GM12878 (cell line): ENCODE measurements at regions not wholly inside any gene's neighbourhood (a gene's known extent, or its start where the extent isn't known, plus 50 kb on each side); places are given as distances from the start of the nearest gene placed in this dataset.
"Not testable (repeated sequence)": the region's sequence is repeated elsewhere in the genome, so short reads cannot be mapped to it uniquely, and the experiment has no call there.

Experiments
- ATAC-seq: fragments of 200-7000 bp; cut with Tn5 transposase; 3 replicates; pipeline ENCODE4 v1.9.1; 2020; ENCODE audit warnings: mild to moderate bottlenecking, moderate library complexity
- BruUV-seq: library from RNA; stranded (reverse); fragments of 400-500 nt; replicated peaks from 2 replicates; lab custom pipeline; 2021; lab: Mats Ljungman, UMichigan
- CTCF ChIA-PET: fragments of 300-600 bp; sonication (Branson Sonifier 250); formaldehyde crosslinking; extraction: SDS; loops from one replicate; lab custom pipeline; 2021; ENCODE audit warnings: inconsistent platforms; lab: Yijun Ruan, JAX
- POLR2A ChIA-PET: fragments of 350-600 bp; formaldehyde crosslinking; extraction: SDS; loops from one replicate; lab custom pipeline; 2021; ENCODE audit warnings: inconsistent platforms; lab: Charles Lee
- RAD21 ChIA-PET: fragments of 300-600 bp; sonication (Branson Sonifier 250); formaldehyde crosslinking; loops from one replicate; lab custom pipeline; 2023; ENCODE audit warnings: antibody characterized with exemption; ENCODE audit not compliant: unreplicated experiment; lab: Charles Lee
- SMC1A ChIA-PET: fragments of 300-600 bp; sonication (Branson Sonifier 250); formaldehyde crosslinking; loops from one replicate; lab custom pipeline; 2023; ENCODE audit not compliant: unreplicated experiment, uncharacterized antibody; lab: Charles Lee
- DNase-seq: peaks from one replicate; pipeline ENCODE4 v3.0.0-alpha.2; 2011; ENCODE audit warnings: low read depth, low spot score
- FAIRE-seq: peaks from 3 replicates; lab custom pipeline; 2011; peaks lifted over from hg19 to GRCh38; lab: Jason Lieb, UNC
- H2AFZ ChIP-seq: 2 replicates; pipeline ENCODE4 v1.6.0; 2011; ENCODE audit warnings: low read depth, low read length, control low read depth; ENCODE audit not compliant: control insufficient read depth
- H3K27ac ChIP-seq: 2 replicates; pipeline ENCODE4 v1.5.1; 2011; ENCODE audit warnings: control low read depth; ENCODE audit not compliant: control insufficient read depth, insufficient read depth
- H3K27me3 ChIP-seq, 2 experiments: replicated peaks in 1 of 2; 2 replicates each; pipeline versions ENCODE4 v1.6.0 to v1.6.1; 2011; ENCODE audit warnings: low read length in 1 of 2; ENCODE audit not compliant: control insufficient read depth in 2 of 2, insufficient read depth in 2 of 2
- H3K36me3 ChIP-seq, 2 experiments: 2 replicates each; pipeline ENCODE4 v1.5.1; 2011; ENCODE audit warnings: low read length in 1 of 2; ENCODE audit not compliant: control insufficient read depth in 2 of 2, insufficient read depth in 2 of 2
- H3K4me1 ChIP-seq: 2 replicates; pipeline ENCODE4 v1.6.1; 2011; ENCODE audit warnings: mild to moderate bottlenecking, low read length, moderate library complexity, mixed read lengths; ENCODE audit not compliant: control insufficient read depth, insufficient read depth
- H3K4me2 ChIP-seq: 2 replicates; pipeline ENCODE4 v1.6.0; 2011; ENCODE audit warnings: control low read depth; ENCODE audit not compliant: control insufficient read depth, insufficient read depth
- H3K4me3 ChIP-seq: fragments of 200-600 bp; sonication (generic); 2 replicates; pipeline ENCODE4 v1.5.1; 2016
- H3K79me2 ChIP-seq: 2 replicates; pipeline ENCODE4 v1.6.0; 2011; ENCODE audit warnings: low read length; ENCODE audit not compliant: control insufficient read depth, insufficient read depth
- H3K9ac ChIP-seq: 2 replicates; pipeline ENCODE4 v1.8.0; 2011; ENCODE audit warnings: low read length, control low read depth, mixed read lengths; ENCODE audit not compliant: control insufficient read depth, insufficient read depth
- H3K9me3 ChIP-seq: replicated peaks from 3 replicates; pipeline ENCODE4 v1.5.1; 2011; ENCODE audit warnings: mild to moderate bottlenecking, low read length; ENCODE audit not compliant: control insufficient read depth, insufficient read depth
- H4K20me1 ChIP-seq: 2 replicates; pipeline ENCODE4 v1.6.0; 2011; ENCODE audit not compliant: control insufficient read depth, insufficient read depth
- BCL11A ChIP-seq: IDR thresholded peaks from 2 replicates; pipeline ENCODE4 v1.6.1; 2011; ENCODE audit warnings: low read depth, low read length
- CREM ChIP-seq: IDR thresholded peaks from 2 replicates; pipeline ENCODE4 v1.6.1; 2014; ENCODE audit warnings: antibody characterized with exemption, low read depth
- IRF3 ChIP-seq: fragments of 450-650 bp; IDR thresholded peaks from 2 replicates; pipeline ENCODE4 v1.6.1; 2014; ENCODE audit warnings: mild to moderate bottlenecking
- KDM1A ChIP-seq: fragments of 200-600 bp; sonication (generic); IDR thresholded peaks from 2 replicates; pipeline ENCODE4 v1.6.1; 2016; ENCODE audit warnings: borderline replicate concordance
- MTA2 ChIP-seq: fragments of 450-650 bp; IDR thresholded peaks from 2 replicates; pipeline ENCODE4 v1.6.1; 2016; ENCODE audit warnings: low read depth, mild to moderate bottlenecking, moderate library complexity
- NBN ChIP-seq: fragments of 450-650 bp; IDR thresholded peaks from 2 replicates; pipeline ENCODE4 v1.6.1; 2016
- RAD21 ChIP-seq: IDR thresholded peaks from 2 replicates; pipeline ENCODE4 v1.6.1; 2011; ENCODE audit warnings: mild to moderate bottlenecking, low read depth, low read length, moderate library complexity; ENCODE audit not compliant: insufficient read depth
- RUNX3 ChIP-seq: IDR thresholded peaks from 2 replicates; pipeline ENCODE4 v1.6.1; 2012; ENCODE audit warnings: low read length, inconsistent platforms
- SMC3 ChIP-seq: IDR thresholded peaks from 2 replicates; pipeline ENCODE4 v1.6.1; 2011; ENCODE audit warnings: low read length, improper control_type of control experiment, borderline replicate concordance
- WGBS: methylation state at CpG from one replicate; pipeline ENCODE4 v1.1.6; 2016; ENCODE audit warnings: low lambda C conversion rate; ENCODE audit not compliant: insufficient replicate concordance, insufficient coverage; ENCODE audit errors: missing lambda C conversion rate; 5-methylcytosine and 5-hydroxymethylcytosine counted together
- in situ Hi-C: fragments of 300-500 bp; cut with MboI; formaldehyde crosslinking; loops from 9 replicates; pipeline ENCODE4 v1.14.3; 2018; ENCODE audit warnings: mixed read lengths
- intact Hi-C: fragments of 100-400 bp; cut with micrococcal nuclease; formaldehyde crosslinking; loops from one replicate; pipeline ENCODE4 v1.14.2; 2022; ENCODE audit not compliant: unreplicated experiment
- TF ChIP-seq, protein P1 (sequence below), 3 experiments: IDR thresholded peaks in 2 of 3; conservative IDR thresholded peaks in 1 of 3; 2 replicates each; pipeline ENCODE4 v1.5.1; 2011; ENCODE audit warnings: low read depth in 3 of 3, low read length in 3 of 3, mild to moderate bottlenecking in 3 of 3, control low read depth in 2 of 3, moderate library complexity in 2 of 3, inconsistent platforms in 1 of 3, mixed read lengths in 1 of 3; ENCODE audit not compliant: control insufficient read depth in 2 of 3, insufficient read depth in 1 of 3; ENCODE audit errors: extremely low read depth in 1 of 3

DNA sequence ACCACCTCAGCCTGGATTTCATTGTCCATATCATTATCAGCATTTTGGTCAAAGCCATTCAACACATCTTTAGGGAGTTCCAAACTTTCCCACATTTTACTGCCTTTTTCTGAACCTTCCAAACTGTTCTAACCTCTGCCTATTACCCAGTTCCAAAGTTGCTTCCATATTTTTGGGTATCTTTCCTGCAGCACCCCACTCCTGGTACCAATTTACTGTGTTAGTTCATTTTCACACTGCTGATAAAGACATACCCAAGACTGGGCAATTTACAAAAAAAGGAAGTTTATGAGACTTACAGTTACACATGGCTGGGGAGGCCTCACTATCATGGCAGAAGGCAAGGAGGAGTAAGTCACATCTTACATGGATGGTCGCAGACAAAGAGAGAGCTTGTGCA lies 63.6 kb upstream of the CEP162 start:
- POLR2A ChIA-PET, H3K79me2 ChIP-seq, H3K27me3 ChIP-seq, H3K4me3 ChIP-seq, H3K27ac ChIP-seq, H4K20me1 ChIP-seq, intact Hi-C loops, H3K9ac ChIP-seq, in situ Hi-C loops, FAIRE-seq, CTCF ChIA-PET, DNase-seq, H3K4me1 ChIP-seq, H3K36me3 ChIP-seq, RAD21 ChIA-PET, BruUV-seq, H3K9me3 ChIP-seq, ATAC-seq, H3K4me2 ChIP-seq, H2AFZ ChIP-seq: not testable (repeated sequence)
- SMC1A ChIA-PET = interaction anchor here (1.0 kb wide), 1 partner anchor 11 kb away, joined by 3 read pairs; no protein-coding TSS in a partner anchor
- WGBS = 0% methylated on average over 1 of the region's 1 CpG

DNA sequence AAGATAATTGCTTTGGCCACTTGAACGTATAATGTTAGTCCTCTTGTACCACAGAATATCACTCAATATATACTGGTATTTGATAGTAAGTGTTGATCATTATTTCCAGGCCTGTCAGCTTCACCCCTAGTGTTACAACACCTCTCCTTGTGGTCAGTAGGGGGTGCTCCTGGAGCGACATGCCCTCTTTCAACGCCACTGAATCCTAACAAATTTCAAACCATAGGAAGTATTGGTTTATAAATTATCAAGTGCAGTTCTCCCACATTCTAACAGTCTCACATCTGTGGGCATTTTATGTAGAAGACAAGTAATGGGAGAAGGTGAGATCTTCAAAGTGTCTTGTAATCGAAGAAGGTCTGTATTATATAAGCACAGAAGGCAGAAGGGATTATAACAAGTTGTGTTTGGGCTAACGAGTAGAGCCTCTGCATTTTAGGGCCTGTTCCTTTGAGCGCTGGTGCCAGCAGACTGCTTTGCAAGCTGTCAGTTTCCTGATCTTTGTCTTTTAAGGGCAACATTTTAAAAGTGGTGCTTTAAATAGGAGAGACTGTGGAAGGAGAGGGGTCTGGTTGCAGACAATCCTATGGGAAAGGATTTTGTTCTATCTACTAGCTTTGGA lies 57.1 kb upstream of the CEP162 start:
- no peaks in the 10 kb centered on the region for H3K9me3 ChIP-seq
- in situ Hi-C loops = no loop called here
- H2AFZ ChIP-seq = no peak overlapping the region
- no peaks in the 10 kb centered on the region for H3K79me2 ChIP-seq
- ChIA-PET SMC1A (interaction anchor here (1.0 to 3.0 kb wide), 16 partner anchors 11 to 492 kb away, joined by 3 to 50 read pairs (median 4); no protein-coding TSS in a partner anchor), POLR2A (interaction anchor here (1.1 kb wide), 1 partner anchor 144 kb away, joined by 3 read pairs; no protein-coding TSS in a partner anchor), RAD21 (interaction anchor here (0.6 to 3.0 kb wide), 9 partner anchors 15 to 282 kb away, joined by 3 to 16 read pairs (median 4); no protein-coding TSS in a partner anchor), CTCF (interaction anchor here (0.7 to 5.9 kb wide), 25 partner anchors 8 to 1039 kb away, joined by 3 to 49 read pairs (median 4); no protein-coding TSS in a partner anchor)
- H3K27me3 ChIP-seq = no peaks in the 10 kb centered on the region
- H3K4me1 ChIP-seq = no peaks in the 10 kb centered on the region
- DNase-seq (no peak), FAIRE-seq (no peak), ATAC-seq (peak; percentile 88)
- no peaks in the 10 kb centered on the region for H3K36me3 ChIP-seq
- 0 out of 2 replicates have a peak, but pooled peaks have one; percentile 15 for TF ChIP-seq NBN
- no peak for TF ChIP-seq BCL11A
- TF ChIP-seq, protein P1, sequence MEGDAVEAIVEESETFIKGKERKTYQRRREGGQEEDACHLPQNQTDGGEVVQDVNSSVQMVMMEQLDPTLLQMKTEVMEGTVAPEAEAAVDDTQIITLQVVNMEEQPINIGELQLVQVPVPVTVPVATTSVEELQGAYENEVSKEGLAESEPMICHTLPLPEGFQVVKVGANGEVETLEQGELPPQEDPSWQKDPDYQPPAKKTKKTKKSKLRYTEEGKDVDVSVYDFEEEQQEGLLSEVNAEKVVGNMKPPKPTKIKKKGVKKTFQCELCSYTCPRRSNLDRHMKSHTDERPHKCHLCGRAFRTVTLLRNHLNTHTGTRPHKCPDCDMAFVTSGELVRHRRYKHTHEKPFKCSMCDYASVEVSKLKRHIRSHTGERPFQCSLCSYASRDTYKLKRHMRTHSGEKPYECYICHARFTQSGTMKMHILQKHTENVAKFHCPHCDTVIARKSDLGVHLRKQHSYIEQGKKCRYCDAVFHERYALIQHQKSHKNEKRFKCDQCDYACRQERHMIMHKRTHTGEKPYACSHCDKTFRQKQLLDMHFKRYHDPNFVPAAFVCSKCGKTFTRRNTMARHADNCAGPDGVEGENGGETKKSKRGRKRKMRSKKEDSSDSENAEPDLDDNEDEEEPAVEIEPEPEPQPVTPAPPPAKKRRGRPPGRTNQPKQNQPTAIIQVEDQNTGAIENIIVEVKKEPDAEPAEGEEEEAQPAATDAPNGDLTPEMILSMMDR (IDR thresholded peaks at IDR 0.05 in 2 of 3, conservative IDR thresholded peaks at IDR 0.05 in 1 of 3; ENCODE audit: control insufficient read depth in 2 of 3, extremely low read depth in 1 of 3, insufficient read depth in 1 of 3, low read depth in 3 of 3, low read length in 3 of 3) = peak; percentile 55 to 63 (median 62)
- TF ChIP-seq RAD21 = peak; percentile 80
- peak; percentile 36; the same call in 1 of the 2 replicates for TF ChIP-seq RUNX3
- TF ChIP-seq IRF3 = no peak
- no peak for TF ChIP-seq MTA2
- TF ChIP-seq SMC3 = peak; percentile 56; the same call in 1 of the 2 replicates
- no peak for TF ChIP-seq CREM
- no peak for TF ChIP-seq KDM1A
- no peak overlapping the region for H3K27ac ChIP-seq
- H3K9ac ChIP-seq = no peak overlapping the region
- intact Hi-C loops = loop anchor here (1.0 to 10.0 kb wide), 5 partner anchors 138 to 1038 kb away; no protein-coding TSS in a partner anchor
- WGBS = 5% methylated on average over 6 of the region's 6 CpGs
- no peak overlapping the region for H3K4me2 ChIP-seq
- H4K20me1 ChIP-seq = no peaks in the 10 kb centered on the region
- no TSS peak for BruUV-seq
- no peak overlapping the region for H3K4me3 ChIP-seq
